C4-2B (cell line): ENCODE measurements at regions not wholly inside any gene's neighbourhood (a gene's known extent, or its start where the extent isn't known, plus 50 kb on each side); places are given as distances from the start of the nearest gene placed in this dataset.

Experiments used
- ZFX ChIP-seq: fragments of 450-650 bp; IDR thresholded peaks from 2 replicates; pipeline ENCODE4 v1.6.1; 2017
- TF ChIP-seq, protein P1 (sequence below): fragments of 450-650 bp; conservative IDR thresholded peaks from 2 replicates; pipeline ENCODE4 v1.5.1; 2017; ENCODE audit warnings: mild to moderate bottlenecking

GRCh38 chr9:134221273-134222017, 57.1 kb upstream of the RNU6ATAC start:
- TF ChIP-seq, protein P1, sequence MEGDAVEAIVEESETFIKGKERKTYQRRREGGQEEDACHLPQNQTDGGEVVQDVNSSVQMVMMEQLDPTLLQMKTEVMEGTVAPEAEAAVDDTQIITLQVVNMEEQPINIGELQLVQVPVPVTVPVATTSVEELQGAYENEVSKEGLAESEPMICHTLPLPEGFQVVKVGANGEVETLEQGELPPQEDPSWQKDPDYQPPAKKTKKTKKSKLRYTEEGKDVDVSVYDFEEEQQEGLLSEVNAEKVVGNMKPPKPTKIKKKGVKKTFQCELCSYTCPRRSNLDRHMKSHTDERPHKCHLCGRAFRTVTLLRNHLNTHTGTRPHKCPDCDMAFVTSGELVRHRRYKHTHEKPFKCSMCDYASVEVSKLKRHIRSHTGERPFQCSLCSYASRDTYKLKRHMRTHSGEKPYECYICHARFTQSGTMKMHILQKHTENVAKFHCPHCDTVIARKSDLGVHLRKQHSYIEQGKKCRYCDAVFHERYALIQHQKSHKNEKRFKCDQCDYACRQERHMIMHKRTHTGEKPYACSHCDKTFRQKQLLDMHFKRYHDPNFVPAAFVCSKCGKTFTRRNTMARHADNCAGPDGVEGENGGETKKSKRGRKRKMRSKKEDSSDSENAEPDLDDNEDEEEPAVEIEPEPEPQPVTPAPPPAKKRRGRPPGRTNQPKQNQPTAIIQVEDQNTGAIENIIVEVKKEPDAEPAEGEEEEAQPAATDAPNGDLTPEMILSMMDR: no peak
- no peak for TF ChIP-seq ZFX
